NCI-H774 (cell line): ENCODE measurements at regions not wholly inside any gene's neighbourhood (a gene's known extent, or its start where the extent isn't known, plus 50 kb on each side); places are given as distances from the start of the nearest gene placed in this dataset.
"Not testable (repeated sequence)": the region's sequence is repeated elsewhere in the genome, so short reads cannot be mapped to it uniquely, and the experiment has no call there.

Experiments
- DNase-seq: peaks from one replicate; lab custom pipeline; 2025; lab: John Stamatoyannopoulos, UW

DNA sequence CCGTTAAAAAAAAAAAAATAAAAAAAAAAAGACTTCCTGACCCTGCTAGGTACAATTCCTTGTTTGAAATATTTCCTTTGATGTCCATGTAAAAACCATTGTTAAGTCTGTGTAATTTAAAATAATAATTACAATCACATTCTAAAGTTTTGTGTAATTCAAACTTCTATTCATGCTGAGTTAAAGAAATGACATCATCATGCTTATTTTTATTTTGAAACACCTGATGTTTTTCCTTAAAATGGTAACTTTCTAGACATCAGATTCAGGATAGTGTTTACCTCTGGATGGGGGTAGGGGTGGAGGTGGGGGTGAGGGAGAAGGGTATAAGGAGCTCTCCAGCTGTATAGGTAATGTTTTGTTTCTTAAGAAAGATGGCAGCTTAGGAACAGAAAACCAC, 92.8 kb downstream of the ADCYAP1 start:
- no peak for DNase-seq

DNA sequence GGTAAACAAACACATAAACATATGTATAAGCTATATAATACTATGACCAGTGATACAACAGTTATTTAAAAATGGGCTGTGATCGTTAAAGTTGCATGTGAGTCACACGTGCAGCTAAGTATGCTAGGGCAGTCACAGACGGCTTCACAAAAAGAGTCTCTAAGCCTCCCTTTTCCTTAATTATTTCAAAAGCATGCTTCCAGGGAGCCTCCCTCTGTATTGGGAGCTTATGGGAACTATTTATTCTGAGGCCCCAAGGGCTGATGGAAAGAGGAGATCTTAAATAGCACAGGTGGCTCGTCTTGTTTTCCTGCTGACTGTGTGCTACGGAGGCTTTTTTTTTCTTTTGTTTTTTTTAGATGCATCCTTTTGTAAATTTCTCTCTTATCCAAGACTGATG, 94.3 kb downstream of the ADCYAP1 start:
- DNase-seq = no peak

DNA sequence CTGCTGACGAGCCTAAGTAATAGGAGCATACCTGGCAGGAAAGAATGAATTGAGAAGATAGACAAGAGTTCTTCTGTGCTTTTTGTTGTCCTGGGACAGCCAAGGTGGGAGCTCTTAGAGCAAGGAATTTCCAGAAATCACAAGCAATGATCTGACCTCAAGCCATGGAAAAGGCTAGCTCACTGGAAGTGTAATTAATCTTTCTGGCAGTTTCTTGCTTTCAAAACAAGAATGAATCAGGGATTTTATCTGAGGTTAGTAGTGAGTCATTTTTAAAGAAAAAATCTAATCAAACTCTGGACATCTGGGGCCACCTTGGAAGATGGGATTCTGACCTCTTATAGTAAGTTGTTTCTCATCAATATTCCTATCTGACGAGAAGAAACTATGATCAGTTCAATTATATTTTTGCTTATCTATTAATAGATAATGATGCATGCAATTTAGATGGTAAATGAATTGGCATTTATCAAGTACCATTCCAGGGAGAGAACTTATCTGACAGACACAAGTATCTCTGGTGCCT, 98.0 kb downstream of the ADCYAP1 start:
- DNase-seq = no peak

DNA sequence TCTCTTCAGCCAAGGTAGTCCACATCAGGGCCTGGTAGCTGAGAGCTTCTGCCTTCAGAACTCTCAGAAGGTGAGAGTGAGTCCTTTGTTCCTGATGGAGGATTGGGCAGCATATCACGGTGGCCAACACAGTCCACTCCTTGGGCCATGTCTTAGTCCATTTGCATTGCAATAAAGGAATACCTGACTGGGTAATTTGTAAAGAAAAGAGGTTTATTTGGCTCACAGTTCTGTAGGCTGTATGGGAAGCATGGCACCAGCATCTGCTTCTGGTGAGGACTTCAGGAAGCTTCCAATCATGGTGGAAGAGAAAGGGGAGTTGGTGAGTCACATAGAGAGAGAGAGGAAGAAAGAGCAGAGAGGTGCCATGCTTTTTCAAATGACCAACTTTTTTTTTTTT, 98.8 kb downstream of the ADCYAP1 start:
- no peak for DNase-seq

DNA sequence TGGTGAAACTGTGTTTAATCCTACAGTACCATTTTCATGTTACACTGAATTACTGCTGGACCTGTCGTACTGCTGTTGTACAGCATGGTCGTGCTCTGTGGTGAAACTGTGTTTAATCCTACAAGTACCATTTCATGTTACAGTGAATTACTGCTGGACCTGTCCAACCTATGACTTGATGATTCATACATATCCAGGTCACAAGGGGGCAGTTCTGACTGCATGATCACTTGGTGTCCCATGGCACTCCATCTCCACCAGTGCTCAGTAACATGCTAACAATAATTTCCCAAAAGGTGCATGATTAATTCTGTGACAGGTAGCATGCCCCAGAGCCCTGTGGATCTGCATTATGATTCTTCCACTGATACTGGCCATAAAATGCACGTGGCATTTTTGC, 101.6 kb downstream of the ADCYAP1 start:
- no peak for DNase-seq

DNA sequence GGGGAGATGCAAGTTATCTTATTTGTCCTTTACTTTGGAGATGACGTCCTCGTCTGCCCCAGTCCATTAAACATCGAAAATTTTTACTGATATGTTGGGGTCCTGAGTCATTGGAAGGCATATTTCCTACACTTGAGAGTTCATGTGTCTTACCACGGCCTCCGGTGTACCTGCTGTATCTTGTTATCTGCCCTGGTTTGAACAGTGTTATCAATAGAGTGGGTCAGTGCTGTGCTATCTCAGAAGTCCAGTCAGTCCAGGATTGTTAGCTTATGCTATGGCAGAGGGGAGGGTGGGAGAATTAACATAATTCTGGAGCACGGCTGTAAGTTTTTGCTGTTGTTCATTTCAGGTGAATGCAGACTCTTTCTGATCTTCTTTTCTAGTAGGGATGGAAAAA, 102.3 kb downstream of the ADCYAP1 start:
- DNase-seq = no peak

DNA sequence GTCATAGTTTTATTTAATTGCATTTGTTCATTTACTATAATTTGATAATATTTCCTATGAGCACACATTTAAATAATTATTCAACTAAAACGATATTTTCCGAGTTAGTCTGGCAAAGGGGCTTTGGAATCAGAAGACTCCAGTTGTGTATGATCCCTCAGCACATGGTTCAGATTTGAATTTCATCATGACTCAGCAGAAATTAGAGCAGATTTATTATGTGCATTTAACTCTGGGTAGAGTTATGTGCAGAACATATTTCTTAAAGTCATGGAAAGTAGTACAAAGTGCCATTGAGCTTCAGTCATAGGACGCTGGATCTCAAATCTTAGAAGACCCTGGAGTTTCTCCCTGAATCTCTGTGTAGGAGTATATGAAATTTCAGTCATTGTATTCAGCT, 106.7 kb downstream of the ADCYAP1 start:
- DNase-seq = no peak

DNA sequence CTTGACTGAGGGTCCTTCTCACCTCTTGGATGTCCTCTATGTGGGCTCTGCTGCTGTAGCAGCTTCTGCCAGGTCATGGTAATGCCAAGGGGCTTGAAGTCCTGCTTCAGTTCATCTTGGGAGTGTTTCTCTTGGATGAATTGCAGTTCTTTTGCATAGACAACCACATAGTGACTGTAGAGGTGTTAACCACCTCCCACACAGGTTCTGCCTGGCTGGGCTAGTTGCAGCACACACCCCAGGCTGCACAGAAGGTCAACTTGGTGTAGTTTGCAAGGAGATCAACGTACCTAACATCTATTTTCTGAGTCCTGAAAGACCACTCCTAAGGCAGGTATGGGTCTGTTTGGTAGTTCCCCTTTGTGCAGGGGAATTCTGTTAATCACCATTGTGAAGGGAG, 108.1 kb downstream of the ADCYAP1 start:
- DNase-seq = no peak

DNA sequence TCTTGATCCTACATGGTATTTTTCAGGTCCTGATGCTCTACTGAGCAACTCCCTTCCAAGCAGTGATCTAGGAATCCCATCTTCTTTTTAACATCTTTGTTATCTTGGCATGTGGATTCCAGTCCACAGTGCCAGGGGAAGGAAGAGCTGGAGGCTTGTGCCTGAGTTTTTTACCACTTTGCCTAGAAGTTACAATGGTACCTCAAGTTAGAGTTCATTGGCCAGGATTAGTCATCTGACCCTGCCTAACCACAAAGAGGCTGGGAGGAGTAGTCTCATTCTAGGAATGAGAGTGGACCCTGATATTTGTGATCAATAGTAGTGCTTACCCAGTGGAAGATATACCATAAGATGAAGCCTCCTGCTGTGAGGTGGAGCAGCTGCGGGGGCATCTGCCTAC, 109.3 kb downstream of the ADCYAP1 start:
- DNase-seq = no peak

DNA sequence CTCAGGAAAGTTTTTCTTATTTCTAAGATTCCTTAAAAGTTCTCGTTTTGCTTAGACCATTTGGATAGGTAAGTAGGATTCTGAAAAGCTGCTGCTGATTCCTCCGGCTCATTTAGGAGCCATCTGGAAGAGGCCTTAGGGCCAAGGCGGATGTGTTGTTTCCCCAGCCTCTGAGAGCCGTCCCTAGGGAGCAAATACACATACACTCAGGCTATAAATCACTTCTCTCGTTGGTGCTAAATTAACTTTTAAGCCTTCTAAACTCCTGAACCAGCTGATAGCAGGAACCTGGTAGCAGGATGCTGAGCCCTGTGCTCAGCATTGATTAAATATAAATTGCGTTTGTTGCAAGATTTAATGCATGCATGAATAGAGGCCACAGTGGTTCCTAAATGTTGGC, 109.8 kb downstream of the ADCYAP1 start:
- no peak for DNase-seq

DNA sequence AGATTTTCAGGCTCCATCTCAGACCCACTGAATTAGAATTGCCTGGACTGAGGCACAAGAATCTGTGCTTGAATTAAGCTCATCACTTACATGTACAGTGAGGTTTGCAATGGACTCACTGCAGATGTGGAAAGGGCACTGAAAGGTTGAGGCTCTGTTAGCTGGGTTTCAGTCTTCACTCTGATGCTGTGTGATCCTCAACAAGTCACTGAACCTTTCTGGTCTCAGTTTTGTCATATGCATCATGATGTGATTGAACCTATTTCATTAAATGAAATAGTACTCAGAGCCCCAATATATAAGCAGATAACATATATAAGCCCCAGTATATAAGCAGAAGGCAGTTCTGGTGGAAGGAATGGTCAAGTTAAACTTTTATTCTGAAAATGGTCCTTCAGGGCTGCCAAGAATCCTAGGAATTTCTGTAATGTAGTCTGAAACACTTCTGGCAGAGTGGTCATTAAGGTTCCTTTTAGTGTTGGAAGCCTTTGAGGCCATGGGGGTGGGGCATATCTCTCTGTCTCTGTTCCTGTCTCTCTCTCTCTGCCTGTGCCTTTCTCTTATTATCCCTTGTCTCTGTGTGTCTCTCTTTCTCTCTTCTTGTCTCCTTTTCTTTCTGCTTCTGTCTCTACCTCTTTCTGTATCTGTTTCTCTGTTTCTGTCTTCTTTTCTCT, 110.4 kb downstream of the ADCYAP1 start:
- DNase-seq = no peak

DNA sequence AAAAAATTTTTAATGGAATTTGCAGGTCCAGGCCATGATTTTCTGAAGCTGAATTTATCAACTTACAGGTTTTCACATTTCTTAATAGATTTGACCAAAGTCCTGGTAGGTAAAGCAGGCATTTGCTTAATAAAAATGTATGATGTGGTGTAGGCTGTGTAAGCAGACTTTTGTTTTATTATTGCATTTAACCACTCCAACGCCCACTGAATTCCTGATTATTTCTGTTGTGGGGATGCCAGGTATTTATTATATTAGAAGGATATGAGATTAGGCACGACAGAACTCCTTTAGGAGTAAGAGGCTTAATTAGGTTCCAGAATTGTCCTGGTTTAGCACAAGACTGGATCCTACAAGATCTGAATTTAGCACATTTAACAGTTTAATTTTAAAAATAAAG, 111.1 kb downstream of the ADCYAP1 start:
- DNase-seq = no peak

DNA sequence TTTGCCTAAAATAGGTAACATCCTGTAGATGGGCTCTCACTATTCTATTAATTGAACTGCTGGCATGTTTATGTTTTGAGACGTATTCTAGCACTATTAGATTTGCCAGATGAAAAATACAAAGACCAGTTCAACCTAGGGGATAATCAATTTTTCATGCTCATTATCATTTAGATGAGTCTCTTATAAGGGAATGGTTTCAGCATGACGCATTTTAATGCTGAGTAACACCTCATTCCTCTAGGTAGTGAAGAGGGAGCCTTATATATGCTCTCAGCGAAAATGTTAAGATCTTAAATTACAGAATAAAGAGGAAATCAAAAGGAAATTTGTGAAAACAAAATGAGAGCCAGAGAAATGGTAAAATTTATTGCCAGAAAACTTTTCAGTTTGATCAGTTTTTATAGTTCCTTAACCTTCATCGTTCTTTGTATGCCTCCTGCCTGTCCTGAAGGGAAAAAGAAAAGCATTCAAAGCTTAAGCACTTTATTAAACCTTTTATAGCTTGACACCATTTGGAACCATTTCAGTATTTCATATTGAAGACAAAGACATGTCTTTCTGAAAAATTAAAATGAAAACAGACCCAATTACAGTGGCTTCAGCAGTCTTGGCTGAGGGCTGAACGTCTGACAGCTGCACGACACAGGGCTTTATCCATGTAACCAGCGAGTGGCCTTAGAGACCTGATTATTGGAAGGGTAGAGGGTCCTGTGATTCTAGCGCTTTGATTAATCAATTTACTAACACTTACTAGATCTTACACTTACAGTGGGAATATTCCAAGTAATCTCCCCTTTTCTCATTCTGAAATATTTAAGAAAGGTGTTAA, 112.8 kb downstream of the ADCYAP1 start:
- DNase-seq = no peak

DNA sequence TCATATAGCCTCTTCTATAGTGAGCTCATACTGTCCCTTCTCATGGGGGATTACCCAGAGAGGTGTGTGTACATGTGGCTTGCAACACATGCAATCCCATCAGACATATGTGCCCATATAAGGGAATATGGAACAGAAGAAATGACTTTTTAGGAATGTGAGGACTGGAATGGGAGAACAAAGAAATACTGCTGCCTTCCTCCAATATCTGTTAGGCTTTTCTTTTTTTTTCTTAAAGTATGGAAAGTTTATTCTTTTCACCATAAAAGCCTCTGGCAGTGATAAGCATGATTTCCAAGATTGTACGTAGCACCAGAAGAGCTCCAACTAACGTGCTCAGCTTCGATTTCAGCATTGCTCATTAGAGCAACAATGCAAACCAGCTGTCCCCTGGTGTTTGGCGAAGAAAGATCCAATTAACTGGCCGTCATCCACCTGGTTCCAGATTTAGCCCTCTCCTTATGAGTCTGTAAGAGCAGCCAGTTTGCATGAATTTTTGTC, 113.6 kb downstream of the ADCYAP1 start:
- DNase-seq = peak; percentile 36

DNA sequence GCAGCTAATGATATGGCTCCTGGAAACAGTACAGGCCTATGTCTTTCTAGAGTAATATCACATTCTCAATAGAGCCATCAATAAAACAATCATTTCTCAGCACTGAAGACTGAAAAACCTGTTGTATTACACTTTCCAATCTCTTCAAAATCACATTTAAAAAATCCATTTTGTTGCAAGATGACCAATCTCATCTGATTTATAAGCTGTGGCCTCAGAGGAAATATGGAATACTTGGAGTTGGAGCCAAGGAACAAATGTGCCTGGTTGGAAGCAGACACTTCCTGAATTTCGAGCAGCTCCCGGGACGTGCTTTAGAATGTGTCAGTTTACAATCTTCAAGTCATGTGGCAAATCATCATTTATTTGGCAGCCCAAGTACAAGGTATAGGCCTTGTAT, 114.5 kb downstream of the ADCYAP1 start:
- no peak for DNase-seq

DNA sequence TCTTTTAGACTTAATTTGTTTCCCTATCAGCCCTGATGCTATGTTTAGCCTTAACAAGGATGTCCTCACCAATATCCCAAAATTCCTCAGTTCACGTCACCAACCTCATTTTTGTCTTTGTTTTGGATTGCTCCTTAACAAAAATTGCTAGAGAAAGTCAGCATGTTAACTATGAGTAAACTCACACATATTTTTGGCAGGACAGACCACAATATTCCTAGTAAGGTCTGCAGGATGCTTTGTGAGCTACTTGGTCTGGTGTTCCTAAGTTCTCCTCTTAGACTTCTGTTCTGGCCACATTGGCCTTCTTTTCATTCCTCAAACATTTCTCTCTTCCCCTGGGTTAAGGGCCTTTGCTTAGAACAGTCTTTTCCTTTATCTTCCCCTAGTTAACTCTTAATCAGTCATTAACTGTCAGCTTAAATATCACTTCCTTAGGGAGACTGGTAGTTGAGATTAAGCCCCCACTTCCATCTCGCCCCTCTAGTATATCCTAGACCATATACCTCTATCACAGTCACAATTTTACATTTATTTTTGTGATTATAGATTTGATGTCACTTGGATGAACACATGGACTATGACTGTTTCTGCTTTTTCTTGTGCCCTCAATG, 116.2 kb downstream of the ADCYAP1 start:
- DNase-seq = no peak

DNA sequence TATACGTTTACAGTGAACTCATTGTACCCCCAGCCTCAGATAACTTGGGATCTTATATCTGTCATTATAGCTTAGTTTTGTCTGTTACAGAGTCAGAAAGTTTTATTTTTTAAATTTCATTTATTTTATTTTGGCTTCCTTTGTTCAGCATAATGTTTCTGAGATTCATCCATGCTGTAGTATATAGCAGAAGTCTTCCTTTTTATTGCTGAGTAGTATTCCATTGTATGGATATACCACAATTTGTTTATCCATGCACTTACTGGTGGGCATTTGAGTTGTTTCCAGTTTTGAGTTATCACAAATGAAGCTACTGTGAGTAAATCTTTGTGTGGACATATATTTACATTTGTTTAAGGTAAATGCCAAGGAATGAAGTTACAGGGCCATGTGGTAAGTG, 122.3 kb downstream of the ADCYAP1 start:
- DNase-seq = no peak

DNA sequence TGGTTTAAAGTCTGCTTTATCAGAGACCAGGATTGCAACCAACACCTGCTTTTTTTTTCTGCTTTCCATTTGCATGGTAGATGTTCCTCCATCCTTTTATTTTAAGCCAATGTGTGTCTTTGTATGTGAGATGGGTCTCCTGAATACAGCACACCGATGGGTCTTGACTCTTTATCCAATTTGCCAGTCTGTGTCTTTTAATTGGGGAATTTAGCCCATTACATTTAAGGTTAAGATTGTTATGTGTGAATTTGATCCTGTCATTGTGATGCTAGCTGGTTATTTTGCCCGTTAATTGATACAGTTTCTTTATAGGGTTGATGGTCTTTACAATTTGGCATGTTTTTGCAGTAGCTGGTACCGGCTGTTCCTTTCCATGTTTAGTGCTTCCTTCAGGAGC, 128.4 kb downstream of the ADCYAP1 start:
- not testable (repeated sequence) for DNase-seq

DNA sequence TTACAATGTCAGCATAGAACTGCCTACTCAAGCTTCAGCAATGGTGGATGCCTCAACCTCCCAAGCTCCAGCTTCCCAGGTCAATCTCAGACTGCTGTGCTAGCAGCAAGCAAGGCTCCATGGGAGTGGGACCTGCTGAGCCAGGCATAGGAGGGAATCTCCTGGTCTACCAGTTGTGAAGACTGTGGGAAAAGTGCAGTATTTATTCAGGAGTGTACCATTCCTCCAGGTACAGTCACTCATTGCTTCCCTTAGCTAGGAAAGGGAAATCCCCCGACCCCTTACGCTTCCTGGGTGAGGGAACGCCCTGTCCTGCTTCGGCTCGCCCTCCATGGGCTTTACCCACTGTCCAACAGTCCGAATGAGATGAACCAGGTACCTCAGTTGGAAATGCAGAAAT, 130.3 kb downstream of the ADCYAP1 start:
- no peak for DNase-seq

DNA sequence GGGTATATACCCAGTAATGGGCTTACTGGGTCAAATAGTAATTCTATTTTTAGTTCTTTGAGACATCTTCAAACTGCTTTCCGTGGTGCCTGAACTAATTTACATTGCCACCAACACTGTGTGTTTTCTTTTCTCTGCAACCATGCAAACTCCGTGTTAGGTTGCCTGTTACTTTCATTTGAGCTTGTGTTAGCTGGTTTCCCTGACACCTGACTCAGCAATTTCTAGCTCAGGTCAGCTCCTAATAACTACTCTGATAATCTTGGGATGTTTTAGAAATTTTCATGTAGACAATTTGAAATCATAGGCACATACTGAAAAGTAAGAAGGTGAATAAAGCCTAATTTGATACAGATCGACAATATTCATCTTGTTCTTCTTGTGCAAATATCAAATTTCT, 132.3 kb downstream of the ADCYAP1 start:
- DNase-seq = no peak

DNA sequence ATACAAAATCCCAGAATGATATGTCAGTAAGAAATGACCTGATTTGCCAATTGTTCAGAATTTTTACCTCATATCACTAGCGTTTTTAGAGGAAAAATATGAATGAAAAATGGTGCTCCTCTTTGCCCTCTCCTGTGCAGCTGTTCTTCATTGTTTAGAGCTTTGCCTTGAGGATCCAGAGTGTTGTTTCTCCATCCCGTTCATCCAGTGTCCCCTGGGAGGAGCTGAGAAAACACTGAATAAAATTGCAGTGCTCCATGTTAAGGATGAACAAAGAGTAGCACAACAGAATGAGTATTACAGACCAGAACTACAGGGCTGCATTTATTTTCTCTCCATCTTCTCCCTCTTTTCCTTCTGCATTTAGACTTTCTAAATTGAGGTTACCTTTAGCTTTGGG, 133.1 kb downstream of the ADCYAP1 start:
- DNase-seq = no peak

DNA sequence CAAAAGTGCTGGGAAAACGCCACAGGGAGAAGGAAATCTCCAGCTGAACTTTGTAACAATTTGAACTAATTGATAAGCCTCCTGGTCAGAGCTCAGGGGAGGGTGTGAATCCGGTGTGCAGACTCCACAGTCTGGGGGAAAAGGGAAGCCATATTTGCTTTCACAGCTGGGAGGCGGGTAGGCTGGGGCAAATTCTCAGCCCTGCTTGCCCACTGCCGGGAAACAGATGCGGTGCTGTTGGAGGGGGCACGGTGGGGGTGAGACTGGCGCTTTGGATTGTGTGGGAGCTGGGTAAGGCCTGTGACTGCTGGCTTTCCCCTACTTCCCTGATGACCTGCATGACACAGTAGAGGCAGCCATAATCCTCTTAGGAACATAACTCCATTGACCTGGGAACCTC, 134.8 kb downstream of the ADCYAP1 start:
- DNase-seq = no peak

DNA sequence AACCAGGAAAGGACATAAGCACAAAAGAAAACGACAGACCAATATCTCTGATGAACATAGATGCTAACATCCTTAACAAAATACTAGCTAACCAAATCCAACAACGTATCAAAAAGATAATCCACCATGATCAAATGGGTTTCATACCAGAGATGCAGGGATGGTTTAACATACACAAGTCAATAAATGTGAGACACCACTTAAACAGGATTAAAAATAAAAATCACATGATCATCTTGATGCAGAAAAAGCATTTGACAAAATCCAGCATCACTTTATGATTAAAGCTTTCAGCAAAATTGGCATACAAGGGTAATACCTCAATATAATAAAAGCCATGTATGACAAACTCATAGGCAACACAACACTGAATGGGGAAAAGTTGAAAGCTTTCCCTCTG, 138.4 kb downstream of the ADCYAP1 start:
- not testable (repeated sequence) for DNase-seq
